22Rv1 (cell line): ENCODE measurements at regions not wholly inside any gene's neighbourhood (a gene's known extent, or its start where the extent isn't known, plus 50 kb on each side); places are given as distances from the start of the nearest gene placed in this dataset.

ENCODE experiments used
- CTCF ChIP-seq: fragments of 450-650 bp; IDR thresholded peaks from 2 replicates; pipeline ENCODE4 v1.5.1; 2017; ENCODE audit warnings: mild to moderate bottlenecking
- ZFX ChIP-seq: fragments of 450-650 bp; IDR thresholded peaks from 2 replicates; pipeline ENCODE4 v1.6.1; 2017; ENCODE audit warnings: antibody characterized with exemption, borderline replicate concordance

DNA sequence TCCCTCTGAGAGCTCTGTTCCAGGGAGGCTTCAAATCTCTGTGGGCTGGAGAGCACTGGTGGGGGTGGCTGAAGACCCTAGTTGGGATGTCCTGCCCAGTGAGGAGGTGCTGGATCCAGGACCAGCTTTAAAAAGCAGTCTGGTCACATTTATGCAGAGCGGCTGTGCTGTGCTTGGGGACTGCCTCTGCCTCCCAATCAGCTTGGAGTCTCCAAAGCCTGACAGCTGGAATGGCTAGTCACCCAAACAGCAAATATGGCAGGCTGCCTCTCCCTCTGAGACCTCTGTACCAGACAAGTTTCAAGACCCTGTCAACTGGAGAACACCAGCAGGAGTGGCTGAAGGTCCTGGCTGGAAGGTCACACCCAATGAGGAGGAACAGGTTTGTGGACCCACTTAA lies 848.1 kb upstream of the DIAPH2 start:
- TF ChIP-seq CTCF (no peak), ZFX (no peak)
